Neural progenitor cell (in vitro differentiated cells): ENCODE measurements at regions not wholly inside any gene's neighbourhood (a gene's known extent, or its start where the extent isn't known, plus 50 kb on each side); places are given as distances from the start of the nearest gene placed in this dataset.

ENCODE experiments used
- CTCF ChIP-seq: fragments of 200-600 bp; sonication (generic); IDR thresholded peaks from 2 replicates; pipeline ENCODE4 v1.5.1; 2017; ENCODE audit warnings: antibody characterized with exemption, mild to moderate bottlenecking
- EZH2 ChIP-seq: fragments of 200-600 bp; sonication (generic); IDR thresholded peaks from 2 replicates; pipeline ENCODE4 v1.6.1; 2017; ENCODE audit warnings: antibody characterized with exemption, mild to moderate bottlenecking, moderate library complexity
- EZH2phosphoT487 ChIP-seq: fragments of 200-600 bp; sonication (generic); IDR thresholded peaks from 2 replicates; pipeline ENCODE4 v1.6.1; 2017; ENCODE audit warnings: antibody characterized with exemption

GRCh38 chr14:97057238-97058073, 260.3 kb downstream of the VRK1 start:
- TF ChIP-seq CTCF: no peak
- TF ChIP-seq EZH2: no peak
- no peak for TF ChIP-seq EZH2phosphoT487
